H1 (cell line): ENCODE measurements at regions not wholly inside any gene's neighbourhood (a gene's known extent, or its start where the extent isn't known, plus 50 kb on each side); places are given as distances from the start of the nearest gene placed in this dataset.

Experiments
- BCL11A ChIP-seq, 2 experiments: IDR thresholded peaks; one replicate each; pipeline ENCODE4 v1.6.1; 2011; ENCODE audit warnings: low read depth in 2 of 2, low read length in 2 of 2, mild to moderate bottlenecking in 2 of 2
- BRCA1 ChIP-seq: IDR thresholded peaks from 2 replicates; pipeline ENCODE4 v1.6.1; 2012; ENCODE audit warnings: low read depth, low read length, improper control_type of control experiment
- CHD7 ChIP-seq: fragments of 300-600 bp; sonication (generic); IDR thresholded peaks from 2 replicates; pipeline ENCODE4 v1.7.1; 2012; ENCODE audit warnings: low read length, moderate library complexity, mild to moderate bottlenecking, inconsistent platforms; ENCODE audit not compliant: insufficient replicate concordance
- EGR1 ChIP-seq: IDR thresholded peaks from 2 replicates; pipeline ENCODE4 v1.6.1; 2011; ENCODE audit warnings: low read depth, low read length, borderline replicate concordance
- EZH2 ChIP-seq: fragments of 200-600 bp; sonication (generic); IDR thresholded peaks from 2 replicates; pipeline ENCODE4 v1.7.1; 2012; ENCODE audit warnings: low read depth, mild to moderate bottlenecking, moderate library complexity, low read length, inconsistent platforms; ENCODE audit not compliant: severe bottlenecking
- FOSL1 ChIP-seq: IDR thresholded peaks from 2 replicates; pipeline ENCODE4 v1.6.1; 2011; ENCODE audit warnings: mild to moderate bottlenecking, low read depth, low read length, moderate library complexity; ENCODE audit not compliant: insufficient read depth
- POLR2A ChIP-seq, 2 experiments: IDR thresholded peaks; 1 replicate in 1 of 2; 2 replicates in 1 of 2; pipeline ENCODE4 v1.6.1; 2011; ENCODE audit warnings: low read depth in 2 of 2, low read length in 2 of 2, mild to moderate bottlenecking in 2 of 2; ENCODE audit errors: control extremely low read depth in 1 of 2
- RNF2 ChIP-seq: fragments of 200-900, 300-1000 bp; sonication (generic); IDR thresholded peaks from 2 replicates; pipeline ENCODE4 v1.7.1; 2016; ENCODE audit warnings: borderline replicate concordance, low read depth, mild to moderate bottlenecking, antibody characterized with exemption, low read length; ENCODE audit not compliant: poor library complexity, severe bottlenecking; ENCODE audit errors: missing control alignments
- SAP30 ChIP-seq: fragments of 300-600 bp; sonication (generic); IDR thresholded peaks from 2 replicates; pipeline ENCODE4 v1.7.1; 2012; ENCODE audit warnings: low read length, moderate library complexity, mild to moderate bottlenecking, inconsistent platforms; ENCODE audit not compliant: insufficient read depth, insufficient replicate concordance
- SIRT6 ChIP-seq: IDR thresholded peaks from one replicate; pipeline ENCODE4 v1.7.1; 2012; ENCODE audit warnings: low read length, inconsistent platforms
- SIX5 ChIP-seq: IDR thresholded peaks from 2 replicates; pipeline ENCODE4 v1.6.1; 2011; ENCODE audit warnings: mild to moderate bottlenecking, low read depth, low read length
- TCF12 ChIP-seq: IDR thresholded peaks from 2 replicates; pipeline ENCODE4 v1.6.1; 2011; ENCODE audit warnings: low read depth, mild to moderate bottlenecking, low read length

GRCh38 chr14:27668531-27668930, 1070.7 kb upstream of the NOVA1 start (continued):
- TF ChIP-seq CHD7: no peak
- no peak for TF ChIP-seq BRCA1
- TF ChIP-seq BCL11A (IDR thresholded peaks at IDR 0.05; ENCODE audit: low read depth in 2 of 2, low read length in 2 of 2): no peak
- no peak for TF ChIP-seq SIX5
- TF ChIP-seq FOSL1: no peak
- no peak for TF ChIP-seq EZH2
- no peak for TF ChIP-seq SIRT6
- TF ChIP-seq EGR1: no peak
- no peak for TF ChIP-seq SAP30
- no peak for TF ChIP-seq TCF12
- TF ChIP-seq RNF2: no peak
- no peak for TF ChIP-seq POLR2A (IDR thresholded peaks at IDR 0.05; ENCODE audit: control extremely low read depth in 1 of 2, low read depth in 2 of 2, low read length in 2 of 2)
- TF ChIP-seq, all 59 proteins: peak for 0
